Endothelial cell of umbilical vein (primary cell): ENCODE measurements at regions not wholly inside any gene's neighbourhood (a gene's known extent, or its start where the extent isn't known, plus 50 kb on each side); places are given as distances from the start of the nearest gene placed in this dataset.

Experiments used
- BruUV-seq: library from RNA; stranded (reverse); fragments of 400-500 nt; replicated peaks from 2 replicates; lab custom pipeline; 2021; lab: Mats Ljungman, UMichigan
- CTCF ChIA-PET: fragments of 300-600, 350-600 bp; sonication (Branson Sonifier 250); formaldehyde crosslinking; loops from one replicate; lab custom pipeline; 2021; ENCODE audit warnings: antibody characterized with exemption, inconsistent platforms; lab: Charles Lee
- POLR2A ChIA-PET: fragments of 300-600, 350-600 bp; sonication (Branson Sonifier 250); formaldehyde crosslinking; loops from one replicate; lab custom pipeline; 2021; ENCODE audit warnings: antibody characterized with exemption, inconsistent platforms; lab: Charles Lee
- DNase-seq: peaks from one replicate; pipeline ENCODE4 v3.0.0-alpha.2; 2011; ENCODE audit warnings: low read depth, low spot score
- FAIRE-seq: peaks from 2 replicates; lab custom pipeline; 2011; peaks lifted over from hg19 to GRCh38; lab: Jason Lieb, UNC
- H2AFZ ChIP-seq: 2 replicates; pipeline ENCODE4 v1.6.0; 2012; ENCODE audit warnings: low read depth, low read length, control low read depth, inconsistent platforms
- H3K27ac ChIP-seq: 2 replicates; pipeline ENCODE4 v1.5.1; 2011; ENCODE audit warnings: low read depth, mild to moderate bottlenecking, control low read depth, low read length, moderate library complexity; ENCODE audit not compliant: insufficient read depth
- H3K27me3 ChIP-seq, 2 experiments: 2 replicates each; pipeline versions ENCODE4 v1.6.0 to v1.6.1; 2011; ENCODE audit warnings: low read length in 2 of 2, mixed read lengths in 1 of 2; ENCODE audit not compliant: control insufficient read depth in 2 of 2, insufficient read depth in 2 of 2
- H3K36me3 ChIP-seq, 2 experiments: 2 replicates in 1 of 2; 3 replicates in 1 of 2; pipeline ENCODE4 v1.5.1; 2011; ENCODE audit warnings: low read length in 2 of 2, mild to moderate bottlenecking in 1 of 2, moderate library complexity in 1 of 2; ENCODE audit not compliant: control insufficient read depth in 2 of 2, insufficient read depth in 2 of 2; ENCODE audit errors: extremely low read depth in 1 of 2
- H3K4me1 ChIP-seq: 3 replicates; pipeline ENCODE4 v1.5.1; 2011; ENCODE audit warnings: mild to moderate bottlenecking, low read length; ENCODE audit not compliant: control insufficient read depth, insufficient read depth; ENCODE audit errors: extremely low read depth
- H3K4me2 ChIP-seq: 2 replicates; pipeline ENCODE4 v1.6.1; 2011; ENCODE audit warnings: low read length, control low read depth, mixed read lengths; ENCODE audit not compliant: insufficient read depth
- H3K4me3 ChIP-seq, 3 experiments: fragments of 200-600 bp in 1 of 3; sonication (generic), shearing (Covaris generic) in 1 of 3; replicated peaks in 1 of 3; 2 replicates each; pipeline ENCODE4 v1.5.1; 2011 to 2016; ENCODE audit warnings: control low read depth in 3 of 3, low read length in 3 of 3, mild to moderate bottlenecking in 2 of 3, inconsistent platforms in 1 of 3, low read depth in 1 of 3, moderate library complexity in 1 of 3; ENCODE audit not compliant: insufficient read depth in 1 of 3
- H3K79me2 ChIP-seq: 2 replicates; pipeline ENCODE4 v1.6.0; 2012; ENCODE audit warnings: low read length, inconsistent platforms; ENCODE audit not compliant: control insufficient read depth, insufficient read depth
- H3K9ac ChIP-seq: replicated peaks from 2 replicates; pipeline ENCODE3; 2011; ENCODE audit warnings: low read length, control low read depth; ENCODE audit not compliant: insufficient read depth; ENCODE audit errors: extremely low read depth
- H3K9me1 ChIP-seq: replicated peaks from 3 replicates; pipeline ENCODE4 v1.6.0; 2011; ENCODE audit warnings: mild to moderate bottlenecking, low read length; ENCODE audit not compliant: control insufficient read depth, insufficient read depth; ENCODE audit errors: extremely low read depth
- H3K9me3 ChIP-seq: replicated peaks from 2 replicates; pipeline ENCODE4 v1.5.1; 2012; ENCODE audit warnings: low read length, inconsistent platforms; ENCODE audit not compliant: control insufficient read depth, insufficient read depth
- H4K20me1 ChIP-seq: replicated peaks from 2 replicates; pipeline ENCODE3; 2011; ENCODE audit warnings: mild to moderate bottlenecking, low read length; ENCODE audit not compliant: control insufficient read depth, insufficient read depth; ENCODE audit errors: extremely low read depth
- EZH2 ChIP-seq: IDR thresholded peaks from 2 replicates; pipeline ENCODE4 v1.6.1; 2012; ENCODE audit warnings: borderline replicate concordance, low read depth, mild to moderate bottlenecking, moderate library complexity, low read length, inconsistent platforms; ENCODE audit not compliant: severe bottlenecking
- FOS ChIP-seq: IDR thresholded peaks from 2 replicates; pipeline ENCODE4 v1.6.1; 2011; ENCODE audit warnings: mild to moderate bottlenecking, low read length, moderate library complexity, borderline replicate concordance; ENCODE audit not compliant: insufficient read depth
- GATA2 ChIP-seq: IDR thresholded peaks from 2 replicates; pipeline ENCODE4 v1.7.0; 2011; ENCODE audit warnings: low read depth, mild to moderate bottlenecking, moderate library complexity, mixed read lengths, low read length; ENCODE audit not compliant: insufficient read length, insufficient read depth
- JUN ChIP-seq: IDR thresholded peaks from 2 replicates; pipeline ENCODE4 v1.6.1; 2011; ENCODE audit warnings: borderline replicate concordance, low read depth; ENCODE audit not compliant: insufficient read length, insufficient read depth
- MAX ChIP-seq: IDR thresholded peaks from 2 replicates; pipeline ENCODE4 v1.6.1; 2011; ENCODE audit not compliant: insufficient read depth, insufficient read length
- MYC ChIP-seq: IDR thresholded peaks from one replicate; pipeline ENCODE4 v1.6.1; 2011; ENCODE audit warnings: mild to moderate bottlenecking, low read depth, low read length
- POLR2A ChIP-seq: IDR thresholded peaks from 2 replicates; pipeline ENCODE4 v1.6.1; 2012; ENCODE audit warnings: low read depth, mild to moderate bottlenecking, control low read depth, low read length
- POLR2AphosphoS5 ChIP-seq: IDR thresholded peaks from 2 replicates; pipeline ENCODE4 v1.6.1; 2012; ENCODE audit warnings: low read depth, mild to moderate bottlenecking, control low read depth, low read length, moderate library complexity; ENCODE audit not compliant: insufficient read depth
- dilution Hi-C: fragments of 300-500 bp; cut with MboI; formaldehyde crosslinking; loops from one replicate; pipeline ENCODE4 v1.15.0; 2019; ENCODE audit warnings: low sequenced_read_pairs; ENCODE audit not compliant: extremely low pct_ligation_motif_present
- intact Hi-C: fragments of 100-400 bp; cut with micrococcal nuclease; formaldehyde crosslinking; loops from one replicate; pipeline ENCODE4 v1.10.0; 2022
- TF ChIP-seq, protein P1 (sequence below), 2 donors: IDR thresholded peaks; 1 replicate in 1 of 2; 2 replicates in 1 of 2; pipeline ENCODE4 v1.5.1; 2011; ENCODE audit warnings: low read length in 2 of 2, mild to moderate bottlenecking in 2 of 2, moderate library complexity in 2 of 2, control low read depth in 1 of 2, inconsistent platforms in 1 of 2, low read depth in 1 of 2; ENCODE audit not compliant: insufficient read depth in 1 of 2; ENCODE audit errors: extremely low read depth in 1 of 2

DNA sequence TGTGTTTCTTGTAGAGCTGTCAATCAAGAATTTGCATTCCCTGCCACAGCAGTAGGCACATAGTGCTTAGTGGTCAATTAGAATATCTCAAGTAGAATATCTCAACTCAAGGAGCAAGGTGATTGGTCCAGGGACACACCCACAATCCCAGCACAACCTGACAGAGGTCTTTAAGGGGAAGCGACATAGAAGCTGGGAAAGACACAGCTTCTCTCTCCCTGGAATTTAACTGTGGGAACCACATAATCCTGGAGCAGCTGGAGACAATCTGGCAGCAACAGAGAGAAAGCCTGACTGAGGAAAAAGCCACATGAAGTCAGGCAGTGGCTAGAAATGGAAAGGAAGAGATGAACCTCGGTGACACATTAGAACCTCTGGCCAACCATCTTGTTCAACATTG, 85.7 kb upstream of the LMO3 start:
- Histone ChIP-seq H3K27me3 (no peaks in the 10 kb centered on the region), H3K79me2 (no peaks in the 10 kb centered on the region), H3K4me1 (no peaks in the 10 kb centered on the region), H3K4me3 (no peak overlapping the region), H3K9me1 (no peaks in the 10 kb centered on the region), H3K9me3 (peaks cover 3% of the 10 kb centered on the region), H2AFZ (no peak overlapping the region), H4K20me1 (no peaks in the 10 kb centered on the region), H3K27ac (no peak overlapping the region), H3K9ac (no peak overlapping the region), H3K4me2 (no peak overlapping the region), H3K36me3 (no peaks in the 10 kb centered on the region)
- BruUV-seq: no TSS peak
- POLR2A ChIA-PET: no interaction called here
- intact Hi-C loops (no loop called here), dilution Hi-C loops (no loop called here)
- CTCF ChIA-PET: no interaction called here
- no peak for TF ChIP-seq POLR2AphosphoS5
- no peak for TF ChIP-seq GATA2
- no peak for TF ChIP-seq JUN
- TF ChIP-seq EZH2: no peak
- TF ChIP-seq POLR2A: no peak
- TF ChIP-seq MAX: no peak
- TF ChIP-seq, protein P1, sequence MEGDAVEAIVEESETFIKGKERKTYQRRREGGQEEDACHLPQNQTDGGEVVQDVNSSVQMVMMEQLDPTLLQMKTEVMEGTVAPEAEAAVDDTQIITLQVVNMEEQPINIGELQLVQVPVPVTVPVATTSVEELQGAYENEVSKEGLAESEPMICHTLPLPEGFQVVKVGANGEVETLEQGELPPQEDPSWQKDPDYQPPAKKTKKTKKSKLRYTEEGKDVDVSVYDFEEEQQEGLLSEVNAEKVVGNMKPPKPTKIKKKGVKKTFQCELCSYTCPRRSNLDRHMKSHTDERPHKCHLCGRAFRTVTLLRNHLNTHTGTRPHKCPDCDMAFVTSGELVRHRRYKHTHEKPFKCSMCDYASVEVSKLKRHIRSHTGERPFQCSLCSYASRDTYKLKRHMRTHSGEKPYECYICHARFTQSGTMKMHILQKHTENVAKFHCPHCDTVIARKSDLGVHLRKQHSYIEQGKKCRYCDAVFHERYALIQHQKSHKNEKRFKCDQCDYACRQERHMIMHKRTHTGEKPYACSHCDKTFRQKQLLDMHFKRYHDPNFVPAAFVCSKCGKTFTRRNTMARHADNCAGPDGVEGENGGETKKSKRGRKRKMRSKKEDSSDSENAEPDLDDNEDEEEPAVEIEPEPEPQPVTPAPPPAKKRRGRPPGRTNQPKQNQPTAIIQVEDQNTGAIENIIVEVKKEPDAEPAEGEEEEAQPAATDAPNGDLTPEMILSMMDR (IDR thresholded peaks at IDR 0.05; ENCODE audit: extremely low read depth in 1 of 2, insufficient read depth in 1 of 2, low read depth in 1 of 2, low read length in 2 of 2): no peak
- no peak for TF ChIP-seq MYC
- no peak for TF ChIP-seq FOS
- DNase-seq (no peak), FAIRE-seq (no peak)
